GM20000 (cell line): ENCODE measurements at regions not wholly inside any gene's neighbourhood (a gene's known extent, or its start where the extent isn't known, plus 50 kb on each side); places are given as distances from the start of the nearest gene placed in this dataset.

Experiments used
- DNase-seq: peaks from one replicate; pipeline ENCODE4 v3.0.0; 2012; ENCODE audit warnings: low spot score
- CTCF ChIP-seq: IDR thresholded peaks from 2 replicates; pipeline ENCODE4 v1.5.1; 2012; ENCODE audit warnings: mild to moderate bottlenecking, control low read depth; ENCODE audit errors: extremely low read depth, missing control alignments

- TF ChIP-seq CTCF, result no peak
These were observed 1029.0 kb upstream of the TENM4 start for GRCh38 chr11:80469871-80470270.

DNA sequence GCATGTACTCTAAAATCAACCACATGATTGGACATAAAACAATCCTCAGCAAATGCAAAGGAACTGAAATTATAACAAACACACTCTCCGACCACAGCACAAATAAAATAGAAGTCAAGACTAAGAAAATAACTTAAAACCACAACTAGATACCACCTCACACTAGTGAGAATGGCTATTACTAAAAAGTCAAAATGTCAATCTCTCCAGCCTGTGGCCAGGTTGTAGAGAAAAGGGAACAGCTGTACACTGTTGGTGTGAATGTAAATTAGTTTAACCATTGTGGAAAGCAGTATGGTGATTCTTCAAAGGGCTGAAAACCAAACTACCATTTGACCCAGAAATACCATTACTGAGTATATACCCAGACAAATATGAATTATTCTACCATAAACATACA, 1025.7 kb upstream of the TENM4 start:
- DNase-seq, result no peak
- no peak for TF ChIP-seq CTCF

More at GRCh38 chr11:80469871-80470270, 1029.0 kb upstream of the TENM4 start:
- no peak for DNase-seq

GRCh38 chr11:80462211-80462610, 1021.4 kb upstream of the TENM4 start:
- no peak for DNase-seq
- no peak for TF ChIP-seq CTCF

GRCh38 chr11:80458376-80458775, 1017.5 kb upstream of the TENM4 start:
- no peak for TF ChIP-seq CTCF
- DNase-seq, result no peak

GRCh38 chr11:80457823-80458222, 1017.0 kb upstream of the TENM4 start:
- TF ChIP-seq CTCF, result no peak
- no peak for DNase-seq

- TF ChIP-seq CTCF, result no peak
- DNase-seq, result no peak
These were observed 1015.0 kb upstream of the TENM4 start for GRCh38 chr11:80455818-80456217.

DNA sequence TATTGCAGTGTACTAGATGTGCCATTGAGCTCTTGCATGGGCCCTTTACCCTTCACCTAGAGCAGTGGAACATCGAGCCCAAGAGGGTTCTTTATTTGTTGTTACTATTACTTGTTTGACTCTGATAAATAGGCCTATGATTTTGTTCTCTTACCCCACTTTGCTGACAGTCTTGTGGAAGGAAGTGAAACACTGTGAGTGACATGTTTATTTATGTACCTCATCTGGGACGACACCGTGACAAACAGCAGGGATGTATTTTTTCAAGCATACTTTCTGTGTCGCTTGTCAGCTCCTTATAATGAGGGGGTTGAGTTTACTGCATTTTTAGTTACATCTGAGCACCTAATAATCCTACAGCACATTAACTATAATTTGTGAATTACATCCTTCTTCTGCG, 1010.3 kb upstream of the TENM4 start:
- no peak for TF ChIP-seq CTCF
- DNase-seq, result no peak

DNA sequence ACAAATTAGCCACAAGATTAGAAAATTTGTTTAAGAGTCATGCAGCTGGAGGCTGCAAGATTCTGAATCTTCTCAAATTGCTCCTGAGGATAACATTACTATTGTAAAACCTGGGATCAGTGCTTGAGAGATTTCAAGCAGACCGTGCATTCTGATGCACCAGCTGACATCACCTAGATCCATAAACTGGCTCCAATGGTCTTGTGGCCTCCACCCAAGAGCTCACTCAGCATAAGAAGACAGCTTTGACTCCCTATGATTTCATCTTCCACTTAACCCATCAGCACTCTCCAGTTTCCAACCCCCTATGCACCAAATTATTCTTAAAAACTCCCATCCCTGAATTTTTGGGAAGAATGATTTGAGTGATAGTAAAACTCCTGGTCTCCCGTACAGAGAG, 1007.9 kb upstream of the TENM4 start:
- no peak for DNase-seq
- TF ChIP-seq CTCF, result no peak
